GM19463 (cell line): ENCODE measurements at regions not wholly inside any gene's neighbourhood (a gene's known extent, or its start where the extent isn't known, plus 50 kb on each side); places are given as distances from the start of the nearest gene placed in this dataset.
"Not testable (repeated sequence)": the region's sequence is repeated elsewhere in the genome, so short reads cannot be mapped to it uniquely, and the experiment has no call there.

Experiments used
- ATAC-seq: cut with Tn5 transposase; IDR thresholded peaks from one replicate; pipeline ENCODE4 v1.9.1; 2021; ENCODE audit warnings: mild to moderate bottlenecking, moderate library complexity; ENCODE audit not compliant: unreplicated experiment

- no peak for ATAC-seq
Measured at GRCh38 chr6:77089776-77090175, 373.5 kb downstream of the HTR1B start.

DNA sequence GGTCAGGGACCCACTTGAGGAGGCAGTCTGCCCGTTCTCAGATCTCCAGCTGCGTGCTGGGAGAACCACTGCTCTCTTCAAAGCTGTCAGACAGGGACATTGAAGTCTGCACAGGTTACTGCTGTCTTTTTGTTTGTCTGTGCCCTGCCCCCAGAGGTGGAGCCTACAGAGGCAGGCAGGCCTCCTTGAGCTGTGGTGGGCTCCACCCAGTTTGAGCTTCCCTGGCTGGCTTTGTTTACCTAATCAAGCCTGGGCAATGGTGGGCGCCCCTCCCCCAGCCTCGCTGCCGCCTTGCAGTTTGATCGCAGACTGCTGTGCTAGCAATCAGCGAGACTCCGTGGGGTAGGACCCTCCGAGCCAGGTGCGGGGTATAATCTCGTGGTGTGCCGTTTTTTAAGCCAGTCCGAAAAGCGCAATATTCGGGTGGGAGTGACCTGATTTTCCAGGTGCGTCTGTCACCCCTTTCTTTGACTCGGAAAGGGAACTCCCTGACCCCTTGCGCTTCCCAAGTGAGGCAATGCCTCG is 375.4 kb downstream of the HTR1B start:
- ATAC-seq = not testable (repeated sequence)

GRCh38 chr6:77074037-77074713 is 389.1 kb downstream of the HTR1B start:
- no peak for ATAC-seq

- no peak for ATAC-seq
Measured at GRCh38 chr6:77073410-77073760, 389.9 kb downstream of the HTR1B start.

DNA sequence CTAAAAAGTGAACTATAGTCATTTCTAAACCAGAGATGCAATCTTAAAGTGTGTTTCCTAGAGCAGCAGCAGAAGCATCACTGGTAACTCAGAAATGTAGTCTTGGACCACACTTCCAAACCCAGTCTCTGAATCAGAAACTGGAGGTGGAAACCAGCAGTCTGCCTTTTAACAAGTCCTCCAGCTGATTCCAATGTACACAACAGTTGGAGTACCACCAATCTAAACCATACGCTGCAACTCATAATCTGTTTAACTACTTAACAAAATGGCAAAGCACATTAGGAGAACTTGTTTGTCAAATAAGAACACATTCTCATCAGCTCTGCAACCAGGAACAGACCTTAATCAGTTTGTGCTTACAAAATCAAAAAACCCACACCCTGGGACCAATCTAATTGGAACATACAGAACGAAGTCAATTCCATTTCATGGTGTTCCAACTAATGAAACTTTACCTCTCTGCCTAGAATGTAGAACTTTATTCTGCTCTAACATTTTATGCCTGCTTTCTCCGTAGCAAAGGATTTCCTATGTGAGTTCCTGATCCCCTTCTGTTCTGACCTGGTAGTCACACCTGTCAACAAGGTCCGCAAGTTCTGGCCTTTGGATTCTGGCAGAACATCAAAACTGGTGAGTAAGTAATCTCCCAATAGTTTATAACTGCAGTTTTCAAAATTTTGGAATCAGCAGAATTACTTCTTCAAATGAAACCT is 390.4 kb downstream of the HTR1B start:
- no peak for ATAC-seq

DNA sequence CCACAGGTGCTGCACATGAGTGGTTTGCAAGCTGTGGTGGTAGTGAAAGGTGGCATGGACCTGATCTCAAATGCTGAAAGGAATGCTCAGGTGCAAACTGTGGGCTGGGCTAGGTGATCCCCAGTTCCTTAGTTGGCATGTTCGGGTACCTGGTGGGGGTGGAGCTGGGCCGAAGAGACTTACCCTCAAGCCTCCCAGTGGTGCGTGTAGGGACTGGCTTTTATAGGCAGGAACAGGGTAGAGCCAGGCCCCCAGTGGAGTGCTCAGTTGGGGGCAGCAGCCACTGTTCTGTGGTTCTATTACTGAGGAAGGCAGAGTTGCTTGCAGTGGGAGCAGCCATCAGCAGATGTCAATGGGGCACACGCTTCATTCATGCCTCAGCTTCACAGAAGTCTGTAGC is 399.8 kb downstream of the HTR1B start:
- ATAC-seq = no peak

DNA sequence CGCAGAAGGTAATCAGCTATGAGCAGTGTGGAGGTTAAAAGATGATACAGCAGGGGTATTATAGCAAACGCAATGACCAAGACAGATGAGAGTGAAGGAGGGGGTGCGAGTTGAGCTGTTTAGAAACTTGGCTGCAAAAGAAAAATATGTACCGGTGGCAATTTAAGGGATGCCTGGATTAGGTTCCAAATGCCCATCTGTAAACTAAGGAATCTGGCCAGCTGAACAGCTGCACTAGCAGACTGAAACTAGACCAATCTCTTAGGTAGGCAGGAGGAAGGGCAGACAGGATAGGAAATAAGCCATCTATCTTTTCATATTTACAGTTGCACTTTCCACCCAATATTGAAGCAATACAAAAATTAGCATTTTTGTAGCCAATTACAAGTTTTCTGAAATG is 407.6 kb downstream of the HTR1B start:
- ATAC-seq = no peak

DNA sequence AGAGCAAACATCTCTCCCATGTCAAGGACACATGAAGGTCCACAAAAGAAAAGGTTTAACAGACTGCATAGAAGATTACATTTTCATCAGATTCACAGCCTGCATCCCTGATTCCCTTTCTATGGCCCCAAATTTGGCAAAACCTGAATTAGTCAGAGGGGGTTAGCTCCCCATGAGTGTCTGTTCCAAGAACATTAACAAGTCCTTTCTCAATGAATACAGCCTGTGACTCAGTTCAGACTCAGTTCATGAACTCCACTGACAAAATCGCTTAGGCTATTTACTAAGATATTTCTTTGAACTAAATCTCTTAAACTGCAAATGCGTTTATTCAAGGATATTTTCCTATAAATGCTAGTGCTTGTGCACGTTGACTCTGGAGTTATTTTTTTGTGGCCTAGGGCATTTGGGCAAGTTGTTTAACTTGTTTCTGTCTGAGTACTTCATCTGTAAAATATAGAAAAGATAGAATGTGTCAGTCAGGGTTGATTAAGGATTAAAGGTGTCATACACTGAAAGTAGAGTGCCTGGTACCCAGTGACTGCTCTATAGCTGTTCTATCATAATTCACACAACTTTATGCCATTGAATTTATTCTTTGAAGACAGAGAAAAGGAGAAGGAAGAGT is 422.6 kb downstream of the HTR1B start:
- ATAC-seq = no peak

DNA sequence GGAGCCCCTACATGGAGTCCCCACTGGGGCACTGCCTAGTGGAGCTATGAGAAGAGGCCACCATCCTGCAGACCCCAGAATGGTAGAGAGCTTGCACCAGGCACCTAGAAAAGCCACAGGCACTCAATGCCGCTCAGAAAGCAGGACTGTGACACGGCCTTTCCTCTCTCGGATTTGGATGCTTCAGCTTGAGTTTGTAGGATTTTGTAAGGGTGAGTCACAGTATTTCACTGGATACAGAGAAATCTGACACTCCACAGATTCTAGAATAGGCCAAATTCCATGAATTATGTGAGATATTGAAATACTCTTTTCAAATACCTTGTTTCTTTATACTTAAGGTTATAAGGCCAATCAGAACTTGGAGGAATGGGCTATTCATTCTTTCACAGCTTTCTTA is 424.5 kb downstream of the HTR1B start:
- ATAC-seq = no peak

- no peak for ATAC-seq
Measured at GRCh38 chr6:77037439-77037838, 425.9 kb downstream of the HTR1B start.

DNA sequence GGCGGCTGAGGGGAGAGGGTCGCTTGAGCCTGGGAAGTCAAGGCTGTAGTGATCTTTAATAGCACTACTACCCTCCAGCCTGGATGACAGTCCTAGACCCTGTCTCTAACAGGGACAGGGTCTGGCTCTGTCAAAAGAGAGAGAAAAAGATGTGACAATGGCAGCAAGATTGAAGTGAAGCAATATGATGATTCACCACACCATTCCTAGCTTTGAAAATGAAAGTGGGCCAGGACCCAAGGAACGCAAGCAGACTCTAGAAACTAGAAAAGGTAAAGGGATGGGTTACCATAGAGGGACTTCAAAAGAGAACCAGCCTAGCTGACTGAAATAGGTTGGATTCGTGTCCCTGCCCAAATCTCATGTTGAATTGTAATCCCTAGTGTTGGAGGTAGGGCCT is 426.9 kb downstream of the HTR1B start:
- no peak for ATAC-seq

- ATAC-seq = no peak
Measured at GRCh38 chr6:77034161-77034560, 429.1 kb downstream of the HTR1B start.

GRCh38 chr6:77030929-77031674 is 432.2 kb downstream of the HTR1B start:
- ATAC-seq = no peak

DNA sequence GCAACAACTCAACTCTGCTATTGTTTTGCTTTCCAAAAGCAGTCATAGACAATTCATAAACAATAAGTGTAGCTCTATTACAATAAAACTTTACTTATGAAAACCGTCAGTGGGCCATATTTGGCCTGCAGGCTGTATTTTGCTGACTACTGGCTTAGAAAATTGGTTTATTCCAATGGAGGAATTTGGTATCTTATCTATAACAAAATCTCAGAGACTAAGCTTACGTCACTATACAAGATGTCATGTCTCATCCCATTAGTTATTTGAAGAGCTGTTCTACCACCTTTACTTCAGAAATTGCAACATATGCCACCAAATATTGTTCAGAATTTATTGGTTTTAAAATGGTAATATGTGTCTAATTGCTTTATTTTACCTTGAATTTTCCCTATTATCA is 436.9 kb downstream of the HTR1B start:
- no peak for ATAC-seq

DNA sequence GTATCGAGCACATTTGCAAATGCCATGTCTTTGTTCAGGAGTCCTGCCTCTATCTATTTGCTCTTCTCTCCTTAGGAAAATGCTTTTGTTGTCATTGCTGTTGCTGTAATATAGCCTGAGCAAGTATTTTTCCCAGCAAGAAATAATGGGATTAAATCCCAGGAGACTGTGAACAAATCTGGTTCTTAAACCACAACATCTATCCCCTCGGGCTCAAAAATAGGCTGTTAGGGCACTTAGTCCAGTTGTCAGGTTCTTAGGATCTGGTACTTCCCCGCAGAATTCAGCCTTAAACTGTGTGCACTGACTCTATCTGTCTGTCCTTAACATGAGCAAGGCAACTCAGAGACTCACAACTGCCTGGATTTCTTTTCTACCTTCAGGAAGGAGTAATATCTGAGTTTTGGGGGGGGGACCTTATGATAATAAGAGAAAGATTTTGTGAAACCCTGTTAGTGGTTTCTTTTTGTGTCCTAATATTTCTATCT is 437.5 kb downstream of the HTR1B start:
- ATAC-seq = no peak

- ATAC-seq = no peak
Measured at GRCh38 chr6:77021778-77022177, 441.5 kb downstream of the HTR1B start.

- no peak for ATAC-seq
Measured at GRCh38 chr6:77021232-77021631, 442.1 kb downstream of the HTR1B start.

- no peak for ATAC-seq
Measured at GRCh38 chr6:77019081-77019480, 444.2 kb downstream of the HTR1B start.

GRCh38 chr6:77017537-77017936 is 445.8 kb downstream of the HTR1B start:
- no peak for ATAC-seq

DNA sequence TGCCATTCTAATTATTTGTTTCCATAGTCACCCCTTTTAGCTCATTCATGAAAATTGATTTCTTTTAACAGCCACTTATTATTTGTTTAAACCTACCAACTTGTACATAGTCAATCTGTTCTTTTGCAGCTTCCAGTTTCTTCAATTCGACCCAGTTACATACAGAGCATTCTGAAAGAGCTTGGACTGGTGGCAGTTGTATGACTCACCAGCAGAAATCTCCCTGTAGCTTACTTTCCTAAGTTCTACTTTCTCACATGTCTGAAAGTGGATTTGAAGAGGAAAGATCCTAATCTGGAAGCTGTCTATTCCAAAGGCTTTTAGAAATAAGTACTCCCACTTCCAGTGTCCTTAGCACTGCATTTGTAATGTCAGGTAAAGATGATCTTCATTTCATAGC is 447.9 kb downstream of the HTR1B start:
- no peak for ATAC-seq

GRCh38 chr6:77011929-77012545 is 451.3 kb downstream of the HTR1B start:
- no peak for ATAC-seq
